Natural killer cell (primary cell): ENCODE measurements at regions not wholly inside any gene's neighbourhood (a gene's known extent, or its start where the extent isn't known, plus 50 kb on each side); places are given as distances from the start of the nearest gene placed in this dataset.

ENCODE experiments used
- ATAC-seq, 3 donors: fragments of 150-1000 bp in 2 of 3; fragments of 200-7000 bp in 1 of 3; cut with Tn5 transposase; 1 replicate in 1 of 3; 2 replicates in 2 of 3; pipeline ENCODE4 v1.10.0; 2021; ENCODE audit warnings: mild to moderate bottlenecking in 2 of 3, moderate library complexity in 2 of 3
- DNase-seq, 2 donors: peaks; one replicate each; pipeline versions ENCODE4 v3.0.0 to v3.0.0-alpha.2; 2013 to 2021; ENCODE audit warnings: mixed read lengths in 1 of 2
- H3K27ac ChIP-seq: one replicate; pipeline ENCODE4 v1.5.1; 2013; ENCODE audit warnings: mild to moderate bottlenecking, low read length
- H3K27me3 ChIP-seq: one replicate; pipeline ENCODE4 v1.6.1; 2013; ENCODE audit warnings: low read length; ENCODE audit not compliant: control insufficient read depth, insufficient read depth
- H3K36me3 ChIP-seq: one replicate; pipeline ENCODE4 v1.6.1; 2013; ENCODE audit warnings: low read length; ENCODE audit not compliant: control insufficient read depth, insufficient read depth
- H3K4me1 ChIP-seq: one replicate; pipeline ENCODE4 v1.6.1; 2013; ENCODE audit warnings: low read length; ENCODE audit not compliant: control insufficient read depth, insufficient read depth
- H3K4me3 ChIP-seq: one replicate; pipeline ENCODE4 v1.5.1; 2013; ENCODE audit warnings: low read length
- H3K9me3 ChIP-seq: one replicate; pipeline ENCODE4 v1.6.1; 2013; ENCODE audit warnings: low read length; ENCODE audit not compliant: control insufficient read depth, insufficient read depth
- H3K27ac Mint-ChIP-seq, 2 donors: one replicate each; pipeline ENCODE4 v1.8.0; 2022; ENCODE audit warnings: mild to moderate bottlenecking in 2 of 2, mixed read lengths in 2 of 2, moderate library complexity in 1 of 2
- H3K27me3 Mint-ChIP-seq, 2 donors: one replicate each; pipeline ENCODE4 v1.8.0; 2022; ENCODE audit warnings: low read depth in 2 of 2, mixed read lengths in 2 of 2
- H3K36me3 Mint-ChIP-seq: one replicate; pipeline ENCODE4 v1.8.0; 2022; ENCODE audit warnings: mixed read lengths
- H3K4me1 Mint-ChIP-seq, 2 donors: one replicate each; pipeline ENCODE4 v1.8.0; 2022; ENCODE audit warnings: mixed read lengths in 2 of 2
- H3K4me3 Mint-ChIP-seq: one replicate; pipeline ENCODE4 v1.8.0; 2022; ENCODE audit warnings: mild to moderate bottlenecking, moderate library complexity, mixed read lengths
- H3K9me3 Mint-ChIP-seq, 2 donors: one replicate each; pipeline ENCODE4 v1.8.0; 2022; ENCODE audit warnings: mixed read lengths in 2 of 2
- WGBS: methylation state at CpG from one replicate; pipeline ENCODE4 v1.1.7; 2013; ENCODE audit warnings: missing lambda C conversion rate; ENCODE audit not compliant: insufficient coverage; 5-methylcytosine and 5-hydroxymethylcytosine counted together
- intact Hi-C: fragments of 100-400 bp; cut with micrococcal nuclease; formaldehyde crosslinking; loops from one replicate; pipeline ENCODE4 v1.14.2; 2022
- TF ChIP-seq, protein P1 (sequence below): fragments of 200-600 bp; IDR thresholded peaks from one replicate; pipeline ENCODE4 v1.8.0; 2022; ENCODE audit warnings: antibody characterized with exemption

DNA sequence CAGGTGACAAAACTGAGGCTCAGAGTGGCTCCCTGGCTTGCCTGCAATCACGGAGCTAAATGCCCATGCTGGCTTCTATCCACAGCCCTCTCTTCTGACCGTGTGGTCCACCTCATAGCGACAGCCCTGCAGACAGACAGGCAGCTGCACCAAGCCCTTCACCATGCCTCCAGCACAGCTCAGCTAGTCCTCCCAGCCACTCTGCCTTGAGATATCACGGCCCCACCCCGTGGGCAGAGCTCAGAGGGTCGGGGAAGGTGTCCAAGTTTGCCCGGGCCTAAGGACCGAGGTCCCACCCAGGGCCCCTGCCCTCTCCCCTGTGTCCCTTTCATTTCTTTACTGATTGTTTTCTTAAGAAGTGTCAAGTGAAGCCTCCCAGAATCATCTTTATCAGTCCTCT, 128.2 kb upstream of the GLI2 start:
- no peak overlapping the region for H3K4me3 Mint-ChIP-seq
- no peaks in the 10 kb centered on the region for H3K36me3 Mint-ChIP-seq
- H3K9me3 Mint-ChIP-seq = no peaks in the 10 kb centered on the region
- Histone ChIP-seq H3K36me3 (no peaks in the 10 kb centered on the region), H3K4me3 (no peak overlapping the region), H3K27ac (no peak overlapping the region), H3K4me1 (no peaks in the 10 kb centered on the region), H3K27me3 (no peaks in the 10 kb centered on the region), H3K9me3 (no peaks in the 10 kb centered on the region)
- intact Hi-C loops = no loop called here
- WGBS = 81% methylated on average over 8 of the region's 8 CpGs
- ATAC-seq (no peak), DNase-seq (no peak)
- TF ChIP-seq, protein P1, sequence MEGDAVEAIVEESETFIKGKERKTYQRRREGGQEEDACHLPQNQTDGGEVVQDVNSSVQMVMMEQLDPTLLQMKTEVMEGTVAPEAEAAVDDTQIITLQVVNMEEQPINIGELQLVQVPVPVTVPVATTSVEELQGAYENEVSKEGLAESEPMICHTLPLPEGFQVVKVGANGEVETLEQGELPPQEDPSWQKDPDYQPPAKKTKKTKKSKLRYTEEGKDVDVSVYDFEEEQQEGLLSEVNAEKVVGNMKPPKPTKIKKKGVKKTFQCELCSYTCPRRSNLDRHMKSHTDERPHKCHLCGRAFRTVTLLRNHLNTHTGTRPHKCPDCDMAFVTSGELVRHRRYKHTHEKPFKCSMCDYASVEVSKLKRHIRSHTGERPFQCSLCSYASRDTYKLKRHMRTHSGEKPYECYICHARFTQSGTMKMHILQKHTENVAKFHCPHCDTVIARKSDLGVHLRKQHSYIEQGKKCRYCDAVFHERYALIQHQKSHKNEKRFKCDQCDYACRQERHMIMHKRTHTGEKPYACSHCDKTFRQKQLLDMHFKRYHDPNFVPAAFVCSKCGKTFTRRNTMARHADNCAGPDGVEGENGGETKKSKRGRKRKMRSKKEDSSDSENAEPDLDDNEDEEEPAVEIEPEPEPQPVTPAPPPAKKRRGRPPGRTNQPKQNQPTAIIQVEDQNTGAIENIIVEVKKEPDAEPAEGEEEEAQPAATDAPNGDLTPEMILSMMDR = no peak
- peaks cover 0 to 2% of the 10 kb centered on the region in 2 donors for H3K27me3 Mint-ChIP-seq
- H3K4me1 Mint-ChIP-seq = no peaks in the 10 kb centered on the region
- H3K27ac Mint-ChIP-seq = no peak overlapping the region

DNA sequence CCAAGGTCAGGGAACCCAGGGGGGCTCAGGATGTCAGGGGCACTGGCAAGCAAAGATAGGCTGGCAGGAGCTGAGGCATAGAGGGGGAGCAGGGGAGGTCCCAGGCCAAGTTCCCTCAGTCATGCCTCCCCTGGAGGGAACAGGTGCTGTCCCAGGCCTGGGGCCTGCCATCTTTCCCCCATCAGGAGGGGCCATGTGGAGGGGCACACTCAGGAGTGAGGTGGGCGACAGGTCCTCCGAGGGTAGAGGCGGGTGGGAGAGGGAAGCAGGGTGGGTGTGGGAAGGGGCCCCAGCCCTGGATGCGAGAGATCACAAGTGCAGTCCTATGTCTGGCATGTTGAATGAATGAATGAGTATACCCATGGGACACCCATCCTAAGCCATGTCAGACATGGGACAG, 127.7 kb upstream of the GLI2 start:
- Mint-ChIP-seq H3K4me3 (no peak overlapping the region), H3K4me1 (no peaks in the 10 kb centered on the region), H3K36me3 (no peaks in the 10 kb centered on the region), H3K9me3 (no peaks in the 10 kb centered on the region), H3K27ac (no peak overlapping the region), H3K27me3 (peaks cover 0 to 2% of the 10 kb centered on the region in 2 donors)
- no peak overlapping the region for H3K4me3 ChIP-seq
- H3K4me1 ChIP-seq = no peaks in the 10 kb centered on the region
- ATAC-seq (no peak), DNase-seq (no peak)
- intact Hi-C loops = no loop called here
- H3K27ac ChIP-seq = no peak overlapping the region
- 95% methylated on average over 4 of the region's 4 CpGs for WGBS
- no peaks in the 10 kb centered on the region for H3K9me3 ChIP-seq
- no peaks in the 10 kb centered on the region for H3K36me3 ChIP-seq
- TF ChIP-seq, protein P1 = no peak
- no peaks in the 10 kb centered on the region for H3K27me3 ChIP-seq

DNA sequence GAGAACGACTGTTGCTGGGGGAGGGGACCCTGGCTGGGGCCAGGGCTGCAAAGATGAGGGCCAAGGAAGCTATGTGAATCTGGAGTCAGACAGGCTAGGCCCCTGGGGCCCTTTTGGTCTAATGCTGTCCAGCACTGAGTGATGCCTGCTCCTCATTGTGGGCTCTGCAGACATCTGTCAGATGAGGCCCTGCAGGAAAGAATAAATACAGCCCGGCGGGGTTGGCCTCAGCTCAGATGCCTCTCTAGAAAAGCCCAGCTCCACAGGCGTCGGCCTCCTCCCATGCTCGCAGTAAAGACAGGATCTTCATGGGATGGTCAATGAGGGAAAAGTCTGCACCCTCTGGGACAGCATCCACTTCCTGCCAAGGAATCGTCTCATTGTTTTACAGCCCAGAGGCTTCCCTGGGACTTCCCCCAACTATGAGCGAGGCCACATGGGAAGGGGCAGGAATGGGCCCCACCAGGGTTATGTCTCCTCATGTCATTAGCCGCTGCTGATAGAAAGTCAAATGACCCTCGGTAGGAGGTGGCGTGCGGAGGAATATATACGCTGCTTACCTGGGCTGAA, 125.8 kb upstream of the GLI2 start:
- TF ChIP-seq, protein P1 = no peak
- DNase-seq (no peak), ATAC-seq (no peak)
- no peaks in the 10 kb centered on the region for H3K4me1 Mint-ChIP-seq
- Histone ChIP-seq H3K4me1 (no peaks in the 10 kb centered on the region), H3K9me3 (no peaks in the 10 kb centered on the region), H3K27me3 (no peaks in the 10 kb centered on the region), H3K27ac (no peak overlapping the region), H3K36me3 (no peaks in the 10 kb centered on the region), H3K4me3 (no peak overlapping the region)
- 90% methylated on average over 13 of the region's 13 CpGs for WGBS
- H3K27me3 Mint-ChIP-seq = peaks cover 0 to 2% of the 10 kb centered on the region in 2 donors
- intact Hi-C loops = no loop called here
- H3K27ac Mint-ChIP-seq = no peak overlapping the region
- no peaks in the 10 kb centered on the region for H3K36me3 Mint-ChIP-seq
- H3K4me3 Mint-ChIP-seq = no peak overlapping the region
- H3K9me3 Mint-ChIP-seq = no peaks in the 10 kb centered on the region

DNA sequence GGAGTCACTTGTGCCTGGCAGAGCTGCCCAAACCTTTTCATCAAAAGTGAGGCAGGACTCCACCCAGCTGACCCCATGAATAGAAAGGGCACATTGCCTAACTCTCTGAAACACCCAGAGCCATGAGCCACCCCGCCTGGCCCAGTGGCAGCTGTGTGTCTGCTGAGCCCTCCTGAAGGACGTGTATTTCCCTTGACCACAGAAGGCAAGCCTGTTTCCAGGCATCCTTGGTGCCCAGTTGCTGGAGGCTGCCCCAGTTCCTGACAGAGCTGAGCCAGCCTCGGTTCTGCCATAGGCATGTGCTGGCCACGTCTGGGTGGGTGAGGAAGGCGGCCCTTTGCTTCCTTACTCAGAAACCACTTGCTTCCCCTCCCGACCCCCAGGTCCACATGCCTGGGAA, 124.7 kb upstream of the GLI2 start:
- no peaks in the 10 kb centered on the region for H3K27me3 Mint-ChIP-seq
- 69% methylated on average over 6 of the region's 6 CpGs for WGBS
- H3K27ac ChIP-seq = no peak overlapping the region
- no peaks in the 10 kb centered on the region for H3K36me3 ChIP-seq
- H3K9me3 ChIP-seq = no peaks in the 10 kb centered on the region
- H3K4me1 Mint-ChIP-seq = no peaks in the 10 kb centered on the region
- H3K27me3 ChIP-seq = no peaks in the 10 kb centered on the region
- H3K4me3 Mint-ChIP-seq = no peak overlapping the region
- DNase-seq (no peak), ATAC-seq (no peak)
- intact Hi-C loops = no loop called here
- no peaks in the 10 kb centered on the region for H3K9me3 Mint-ChIP-seq
- H3K4me1 ChIP-seq = no peaks in the 10 kb centered on the region
- no peak overlapping the region for H3K4me3 ChIP-seq
- H3K36me3 Mint-ChIP-seq = no peaks in the 10 kb centered on the region
- TF ChIP-seq, protein P1 = no peak
- H3K27ac Mint-ChIP-seq = no peak overlapping the region
